HG02763 (cell line): ENCODE measurements at regions not wholly inside any gene's neighbourhood (a gene's known extent, or its start where the extent isn't known, plus 50 kb on each side); places are given as distances from the start of the nearest gene placed in this dataset.

ENCODE experiments used
- ATAC-seq: cut with Tn5 transposase; IDR thresholded peaks from one replicate; pipeline ENCODE4 v1.9.1; 2021; ENCODE audit warnings: mild to moderate bottlenecking, moderate library complexity; ENCODE audit not compliant: unreplicated experiment

- ATAC-seq = no peak
Measured at GRCh38 chr2:81974216-81974615, 1669.7 kb upstream of the LRRTM1 start.

- no peak for ATAC-seq
Measured at GRCh38 chr2:81942876-81943275, 1638.3 kb upstream of the LRRTM1 start.

DNA sequence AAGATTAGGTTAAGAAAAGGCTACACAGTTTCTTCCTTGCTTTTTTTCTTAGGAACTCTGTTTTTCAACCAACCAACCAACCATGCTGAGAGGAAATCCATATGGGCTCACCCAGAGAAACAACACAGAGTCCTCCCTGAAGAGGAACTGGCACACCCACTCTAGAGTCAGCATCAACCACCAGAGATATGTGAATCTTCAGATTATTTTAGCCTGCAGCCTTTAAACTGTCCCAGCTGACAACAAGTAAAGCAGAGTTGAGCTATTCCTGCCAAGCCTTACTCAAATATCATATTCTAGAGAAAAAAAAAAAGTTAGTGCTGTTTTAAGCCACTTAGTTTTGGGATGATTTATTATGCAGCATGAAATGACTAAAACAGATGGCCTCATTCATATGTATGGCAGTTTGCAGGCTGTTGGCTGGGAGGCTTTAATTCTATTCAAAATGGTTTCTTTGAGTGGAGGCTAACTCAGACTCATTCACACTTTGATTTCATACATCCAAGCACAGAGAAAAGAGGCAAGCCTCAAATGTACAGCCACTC, 1637.7 kb upstream of the LRRTM1 start:
- no peak for ATAC-seq

GRCh38 chr2:81940266-81940955, 1635.9 kb upstream of the LRRTM1 start:
- ATAC-seq = no peak

GRCh38 chr2:81937944-81938343, 1633.4 kb upstream of the LRRTM1 start:
- ATAC-seq = no peak

GRCh38 chr2:81903534-81903933, 1599.0 kb upstream of the LRRTM1 start:
- no peak for ATAC-seq

DNA sequence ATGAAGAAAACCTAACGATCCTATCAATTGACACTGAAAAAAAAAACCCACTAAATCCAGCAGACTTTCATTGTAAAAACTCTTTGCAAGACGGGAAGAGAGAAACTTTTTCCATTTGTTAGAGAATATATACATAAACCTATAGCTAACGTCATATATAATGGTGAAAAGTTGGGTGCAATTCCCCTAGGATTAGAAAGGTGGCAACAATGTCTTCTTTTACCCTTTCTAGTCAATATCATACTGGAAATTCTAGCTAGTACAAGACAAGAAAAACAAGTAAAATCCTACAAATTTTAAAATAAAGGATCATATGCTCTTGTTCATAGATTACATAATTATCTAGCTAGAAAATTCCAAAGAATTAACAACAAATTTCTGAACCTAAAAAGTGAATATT, 1596.5 kb upstream of the LRRTM1 start:
- ATAC-seq = no peak

DNA sequence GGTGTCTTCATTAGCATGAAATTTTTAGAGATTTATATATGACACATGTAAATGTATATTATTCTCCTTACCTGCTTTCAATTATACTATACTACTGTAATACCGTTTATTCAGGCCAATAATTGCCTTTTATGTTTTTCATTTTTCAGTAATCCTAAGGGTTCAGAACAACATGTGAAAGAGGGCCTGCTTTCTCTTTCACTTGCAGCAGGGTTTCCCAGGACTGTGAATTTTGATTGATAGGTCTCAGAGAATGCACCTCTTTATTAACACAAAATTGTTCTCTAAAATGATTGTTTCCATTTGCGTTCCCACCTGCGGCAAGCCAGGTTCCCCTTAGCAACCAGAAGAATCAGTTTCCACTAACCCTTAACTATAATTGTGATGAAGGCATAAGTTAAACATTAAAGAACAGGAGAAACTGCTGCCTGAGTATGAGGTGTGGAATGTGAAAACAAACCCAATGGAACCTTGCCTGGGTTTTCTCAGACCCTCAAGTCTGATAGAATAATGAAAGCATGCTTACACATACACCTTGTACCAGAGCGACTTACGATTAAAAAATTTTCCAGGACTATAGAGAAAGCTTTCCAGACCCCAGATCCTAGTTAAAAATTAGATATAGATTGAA, 1591.2 kb upstream of the LRRTM1 start:
- no peak for ATAC-seq

GRCh38 chr2:81894451-81894990, 1590.0 kb upstream of the LRRTM1 start:
- no peak for ATAC-seq

GRCh38 chr2:81876624-81877023, 1572.1 kb upstream of the LRRTM1 start:
- no peak for ATAC-seq

DNA sequence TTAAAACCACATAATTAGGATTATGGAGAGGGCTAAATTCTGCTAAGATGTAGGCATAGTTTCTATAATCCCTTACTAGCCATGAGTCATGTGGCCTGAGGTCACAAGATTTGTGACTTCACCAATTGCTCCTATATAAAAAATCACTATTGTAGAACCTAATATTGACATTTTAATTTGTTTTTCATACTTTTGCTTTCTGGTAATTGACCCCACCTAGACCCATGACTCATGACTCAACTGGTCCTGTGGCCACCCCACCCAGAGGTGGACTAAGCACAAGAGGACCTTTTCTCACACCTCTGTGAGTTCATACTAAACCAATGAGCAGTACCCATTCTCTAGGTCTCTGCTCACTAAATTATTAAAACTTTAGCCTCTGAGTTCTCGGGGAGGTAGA, 1567.5 kb upstream of the LRRTM1 start:
- no peak for ATAC-seq

DNA sequence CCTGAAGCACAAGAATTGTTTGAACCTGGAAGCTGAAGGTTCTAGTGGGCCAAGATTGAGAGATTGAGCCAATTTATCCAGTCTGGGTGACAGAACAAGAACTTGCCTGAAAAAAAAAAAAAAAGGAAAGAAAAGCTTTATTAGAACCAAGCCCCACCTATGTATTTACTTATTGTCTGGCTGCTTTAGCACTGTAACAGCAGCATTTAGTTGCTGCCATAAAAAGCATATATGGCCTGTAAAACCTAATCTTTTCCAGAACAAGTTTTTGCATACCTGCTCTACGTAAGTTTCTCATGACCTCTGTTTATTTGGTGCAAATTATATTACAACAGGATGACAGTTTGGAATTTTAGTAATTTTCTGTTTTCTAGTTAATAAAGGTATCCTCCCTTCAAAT, 1565.6 kb upstream of the LRRTM1 start:
- no peak for ATAC-seq

GRCh38 chr2:81858998-81859397, 1554.4 kb upstream of the LRRTM1 start:
- ATAC-seq = no peak

- ATAC-seq = no peak
Measured at GRCh38 chr2:81853341-81853740, 1548.8 kb upstream of the LRRTM1 start.

DNA sequence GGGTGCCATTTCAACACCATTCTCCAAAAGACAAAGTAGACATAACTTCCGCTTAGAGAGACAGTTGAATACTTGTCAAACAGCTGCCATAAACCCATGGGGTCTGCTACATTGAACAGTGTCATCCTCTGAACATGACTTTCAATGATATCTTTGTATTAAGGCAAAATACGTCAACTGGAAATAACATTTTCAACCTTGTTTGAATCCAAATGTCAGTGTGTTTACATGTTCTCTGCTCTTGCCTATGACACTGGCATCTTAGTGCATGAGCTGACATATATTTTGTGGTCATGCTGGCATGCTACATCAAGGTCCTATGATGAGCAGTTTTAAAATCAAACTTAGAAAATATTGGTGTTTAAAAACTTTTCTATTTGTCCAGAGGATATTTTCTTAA, 1548.1 kb upstream of the LRRTM1 start:
- ATAC-seq = no peak

DNA sequence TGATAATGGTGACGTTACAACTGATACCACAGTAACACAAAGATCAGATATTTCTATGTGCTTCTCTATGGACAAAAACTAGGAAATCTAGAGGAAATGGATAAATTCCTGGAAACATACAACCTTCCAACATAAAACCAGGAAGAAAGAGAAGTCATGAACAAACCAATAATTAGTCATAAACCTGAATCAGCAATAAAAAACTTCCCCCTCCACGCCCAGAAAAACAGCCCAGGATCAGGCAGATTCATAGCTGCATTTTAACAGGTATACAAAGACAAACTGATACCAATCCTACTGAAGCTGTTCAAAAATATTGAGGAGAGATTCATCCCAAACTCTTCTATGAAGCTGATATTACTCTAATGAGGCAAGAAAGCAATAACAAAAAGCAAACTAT, 1535.2 kb upstream of the LRRTM1 start:
- no peak for ATAC-seq

- ATAC-seq = no peak
Measured at GRCh38 chr2:81835321-81836000, 1530.9 kb upstream of the LRRTM1 start.

GRCh38 chr2:81786811-81787210, 1482.3 kb upstream of the LRRTM1 start:
- no peak for ATAC-seq

- no peak for ATAC-seq
Measured at GRCh38 chr2:81767187-81767912, 1462.8 kb upstream of the LRRTM1 start.

GRCh38 chr2:81747481-81748070, 1443.0 kb upstream of the LRRTM1 start:
- no peak for ATAC-seq

- ATAC-seq = no peak
Measured at GRCh38 chr2:81739966-81740365, 1435.4 kb upstream of the LRRTM1 start.
